RPMI8226 (cell line): ENCODE measurements at regions not wholly inside any gene's neighbourhood (a gene's known extent, or its start where the extent isn't known, plus 50 kb on each side); places are given as distances from the start of the nearest gene placed in this dataset.
"Not testable (repeated sequence)": the region's sequence is repeated elsewhere in the genome, so short reads cannot be mapped to it uniquely, and the experiment has no call there.

Experiments used
- DNase-seq: peaks from one replicate; pipeline ENCODE4 v3.0.0-alpha.2; 2015

GRCh38 chr11:25775603-25776002 lies 556.3 kb upstream of the ANO3 start:
- DNase-seq = no peak

GRCh38 chr11:25776238-25776637 lies 555.7 kb upstream of the ANO3 start:
- no peak for DNase-seq

GRCh38 chr11:25777343-25777742 lies 554.6 kb upstream of the ANO3 start:
- no peak for DNase-seq

GRCh38 chr11:25779033-25779432 lies 552.9 kb upstream of the ANO3 start:
- no peak for DNase-seq

GRCh38 chr11:25787416-25787815 lies 544.5 kb upstream of the ANO3 start:
- no peak for DNase-seq

- no peak for DNase-seq
Measured at GRCh38 chr11:25790396-25790795, 541.5 kb upstream of the ANO3 start.

GRCh38 chr11:25793637-25794036 lies 538.3 kb upstream of the ANO3 start:
- no peak for DNase-seq

- no peak for DNase-seq
Measured at GRCh38 chr11:25794804-25795203, 537.1 kb upstream of the ANO3 start.

- DNase-seq = no peak
Measured at GRCh38 chr11:25816411-25816810, 515.5 kb upstream of the ANO3 start.

GRCh38 chr11:25824688-25825087 lies 507.2 kb upstream of the ANO3 start:
- no peak for DNase-seq

- DNase-seq = not testable (repeated sequence)
Measured at GRCh38 chr11:25831485-25831884, 500.4 kb upstream of the ANO3 start.

GRCh38 chr11:25838918-25839625 lies 492.9 kb upstream of the ANO3 start:
- no peak for DNase-seq

GRCh38 chr11:25844811-25845210 lies 487.1 kb upstream of the ANO3 start:
- no peak for DNase-seq

- DNase-seq = no peak
Measured at GRCh38 chr11:25855916-25856315, 476.0 kb upstream of the ANO3 start.

GRCh38 chr11:25859776-25860175 lies 472.2 kb upstream of the ANO3 start:
- DNase-seq = no peak

GRCh38 chr11:25860677-25861450 lies 471.1 kb upstream of the ANO3 start:
- no peak for DNase-seq

GRCh38 chr11:25862159-25862558 lies 469.8 kb upstream of the ANO3 start:
- no peak for DNase-seq

GRCh38 chr11:25863986-25864385 lies 467.9 kb upstream of the ANO3 start:
- no peak for DNase-seq

GRCh38 chr11:25876456-25876965 lies 455.4 kb upstream of the ANO3 start:
- DNase-seq = no peak

- no peak for DNase-seq
Measured at GRCh38 chr11:25886036-25886435, 445.9 kb upstream of the ANO3 start.

GRCh38 chr11:25890626-25891260 lies 441.2 kb upstream of the ANO3 start:
- DNase-seq = no peak

- DNase-seq = no peak
Measured at GRCh38 chr11:25891960-25892359, 440.0 kb upstream of the ANO3 start.

- DNase-seq = no peak
Measured at GRCh38 chr11:25899617-25900160, 432.2 kb upstream of the ANO3 start.

- no peak for DNase-seq
Measured at GRCh38 chr11:25900814-25901213, 431.1 kb upstream of the ANO3 start.
